Activated CD8-positive, alpha-beta T cell treated with anti-CD3 and anti-CD28 coated beads for 36 hours (primary cell): ENCODE measurements at regions not wholly inside any gene's neighbourhood (a gene's known extent, or its start where the extent isn't known, plus 50 kb on each side); places are given as distances from the start of the nearest gene placed in this dataset.

Experiments
- ATAC-seq: fragments of 200-7000 bp; cut with Tn5 transposase; one replicate; pipeline ENCODE4 v1.10.0; 2021; ENCODE audit warnings: mild to moderate bottlenecking, moderate library complexity
- CTCF ChIA-PET: fragments of 350-600 bp; sonication (Branson Sonifier 250); formaldehyde crosslinking; loops from one replicate; lab custom pipeline; 2021; ENCODE audit warnings: antibody characterized with exemption; lab: Charles Lee
- POLR2A ChIA-PET: fragments of 350-600 bp; sonication (Branson Sonifier 250); formaldehyde crosslinking; loops from one replicate; lab custom pipeline; 2021; ENCODE audit warnings: antibody characterized with exemption; lab: Charles Lee
- DNase-seq: peaks from one replicate; pipeline ENCODE4 v3.0.0-alpha.2; 2020
- H3K27ac Mint-ChIP-seq: one replicate; pipeline ENCODE4 v1.8.0; 2021; ENCODE audit warnings: mild to moderate bottlenecking, mixed read lengths
- H3K27me3 Mint-ChIP-seq: one replicate; pipeline ENCODE4 v1.8.0; 2021; ENCODE audit warnings: mixed read lengths
- H3K36me3 Mint-ChIP-seq: one replicate; pipeline ENCODE4 v1.8.0; 2021; ENCODE audit warnings: low read depth, mixed read lengths
- H3K4me1 Mint-ChIP-seq: one replicate; pipeline ENCODE4 v1.8.0; 2021; ENCODE audit warnings: low read depth, mixed read lengths
- H3K4me3 Mint-ChIP-seq: one replicate; pipeline ENCODE4 v1.8.0; 2021; ENCODE audit warnings: mild to moderate bottlenecking, moderate library complexity, mixed read lengths
- H3K9me3 Mint-ChIP-seq: one replicate; pipeline ENCODE4 v1.8.0; 2021; ENCODE audit warnings: mixed read lengths
- CTCF ChIP-seq: fragments of 200-600 bp; IDR thresholded peaks from one replicate; pipeline ENCODE4 v1.8.0; 2022; ENCODE audit warnings: antibody characterized with exemption, mild to moderate bottlenecking
- intact Hi-C: fragments of 100-400 bp; cut with micrococcal nuclease; formaldehyde crosslinking; loops from one replicate; pipeline ENCODE4 v1.10.0; 2022

GRCh38 chr2:21328177-21328576 lies 204.4 kb downstream of the TDRD15 start:
- DNase-seq: no peak
- H3K36me3 Mint-ChIP-seq: no peaks in the 10 kb centered on the region
- intact Hi-C loops: no loop called here
- no peaks in the 10 kb centered on the region for H3K27me3 Mint-ChIP-seq
- no peak overlapping the region for H3K27ac Mint-ChIP-seq
- H3K9me3 Mint-ChIP-seq: peaks cover 2% of the 10 kb centered on the region
- no peak overlapping the region for H3K4me3 Mint-ChIP-seq
- no peak for ATAC-seq
- no peak for TF ChIP-seq CTCF
- POLR2A ChIA-PET: no interaction called here
- CTCF ChIA-PET: interaction anchor here (0.9 to 1.0 kb wide), 2 partner anchors 9 to 11 kb away, joined by 3 to 4 read pairs; no protein-coding TSS in a partner anchor
- H3K4me1 Mint-ChIP-seq: no peaks in the 10 kb centered on the region

- ATAC-seq (no peak), DNase-seq (no peak)
- CTCF ChIA-PET: interaction anchor here (2.4 kb wide), 1 partner anchor 14 kb away, joined by 7 read pairs; no protein-coding TSS in a partner anchor
- intact Hi-C loops: no loop called here
- Mint-ChIP-seq H3K36me3 (no peaks in the 10 kb centered on the region), H3K4me3 (no peak overlapping the region), H3K9me3 (no peaks in the 10 kb centered on the region), H3K4me1 (no peaks in the 10 kb centered on the region), H3K27me3 (no peaks in the 10 kb centered on the region), H3K27ac (no peak overlapping the region)
- POLR2A ChIA-PET: no interaction called here
- TF ChIP-seq CTCF: no peak
Measured at GRCh38 chr2:21330786-21331391, 207.1 kb downstream of the TDRD15 start.

- no peaks in the 10 kb centered on the region for H3K36me3 Mint-ChIP-seq
- TF ChIP-seq CTCF: no peak
- ChIA-PET POLR2A (no interaction called here), CTCF (interaction anchor here (2.4 kb wide), 1 partner anchor 15 kb away, joined by 7 read pairs; no protein-coding TSS in a partner anchor)
- H3K4me3 Mint-ChIP-seq: no peak overlapping the region
- no peak overlapping the region for H3K27ac Mint-ChIP-seq
- no peak for ATAC-seq
- no peaks in the 10 kb centered on the region for H3K27me3 Mint-ChIP-seq
- intact Hi-C loops: no loop called here
- no peaks in the 10 kb centered on the region for H3K9me3 Mint-ChIP-seq
- H3K4me1 Mint-ChIP-seq: no peaks in the 10 kb centered on the region
- no peak for DNase-seq
Measured at GRCh38 chr2:21331625-21332370, 208.0 kb downstream of the TDRD15 start.

- Mint-ChIP-seq H3K4me1 (no peaks in the 10 kb centered on the region), H3K36me3 (no peaks in the 10 kb centered on the region), H3K4me3 (no peak overlapping the region), H3K27ac (no peak overlapping the region), H3K27me3 (no peaks in the 10 kb centered on the region), H3K9me3 (no peaks in the 10 kb centered on the region)
- POLR2A ChIA-PET: no interaction called here
- CTCF ChIA-PET: no interaction called here
- DNase-seq (no peak), ATAC-seq (no peak)
- intact Hi-C loops: no loop called here
- TF ChIP-seq CTCF: no peak
Measured at GRCh38 chr2:21332993-21333625, 209.3 kb downstream of the TDRD15 start.

GRCh38 chr2:21333684-21334083 lies 209.9 kb downstream of the TDRD15 start:
- intact Hi-C loops: no loop called here
- H3K4me3 Mint-ChIP-seq: no peak overlapping the region
- H3K27me3 Mint-ChIP-seq: no peaks in the 10 kb centered on the region
- no peaks in the 10 kb centered on the region for H3K36me3 Mint-ChIP-seq
- ChIA-PET CTCF (interaction anchor here (0.7 kb wide), 1 partner anchor 16 kb away, joined by 3 read pairs; no protein-coding TSS in a partner anchor), POLR2A (no interaction called here)
- DNase-seq (no peak), ATAC-seq (no peak)
- no peaks in the 10 kb centered on the region for H3K4me1 Mint-ChIP-seq
- TF ChIP-seq CTCF: no peak
- H3K9me3 Mint-ChIP-seq: peaks cover 2% of the 10 kb centered on the region
- H3K27ac Mint-ChIP-seq: no peak overlapping the region
